G401 (cell line): ENCODE measurements at regions not wholly inside any gene's neighbourhood (a gene's known extent, or its start where the extent isn't known, plus 50 kb on each side); places are given as distances from the start of the nearest gene placed in this dataset.
A peak's percentile ranks its signal among the peaks of the same experiment; 100 is the strongest.
"Not testable (repeated sequence)": the region's sequence is repeated elsewhere in the genome, so short reads cannot be mapped to it uniquely, and the experiment has no call there.

Experiments used
- DNase-seq: peaks from one replicate; pipeline ENCODE4 v3.0.0-alpha.2; 2015; ENCODE audit warnings: low spot score
- in situ Hi-C: cut with HindIII; loops from 2 replicates; pipeline ENCODE4 v1.10.0; 2016; ENCODE audit warnings: low sequenced_read_pairs, mixed read lengths

DNA sequence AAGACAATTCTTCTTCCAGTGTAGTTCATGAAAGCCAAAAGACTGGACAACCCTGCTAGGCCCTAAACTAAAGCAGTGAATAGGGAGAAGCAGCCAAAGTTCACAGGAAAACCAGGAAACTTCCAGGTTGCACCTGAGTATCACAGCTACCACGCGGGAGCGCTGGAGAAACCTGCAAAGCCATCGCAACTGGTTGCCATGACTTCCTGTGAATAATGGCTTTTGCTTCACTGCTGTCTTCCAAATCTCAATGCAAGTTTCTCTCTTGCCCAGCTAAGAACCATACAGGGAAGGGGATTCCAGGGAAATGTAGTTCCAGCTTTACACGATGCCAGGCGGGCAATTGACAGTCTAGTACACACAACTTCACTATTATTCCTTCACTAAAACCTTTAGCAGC, 114.1 kb downstream of the GXYLT1 start:
- no peak for DNase-seq
- in situ Hi-C loops, result no loop called here

DNA sequence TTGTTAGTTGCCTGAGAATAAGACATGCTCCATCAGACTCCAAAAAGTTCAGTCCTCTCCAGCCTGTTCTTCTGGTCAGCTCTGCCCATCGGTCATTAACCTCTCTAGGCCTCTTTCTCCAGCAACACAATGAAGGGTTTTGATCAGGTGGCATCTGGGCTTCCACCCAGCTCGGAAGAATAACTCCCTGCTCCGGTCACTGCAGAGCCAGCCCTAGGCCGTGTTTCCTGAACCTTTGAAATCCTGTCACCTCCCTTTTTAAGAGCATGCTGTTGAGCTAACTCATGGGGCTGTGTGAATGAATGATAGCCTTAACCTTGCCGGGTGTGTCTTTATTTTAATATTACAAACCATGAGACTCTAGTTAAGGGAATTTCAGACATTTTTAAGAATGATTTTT, 117.1 kb downstream of the GXYLT1 start:
- DNase-seq, result no peak
- in situ Hi-C loops, result no loop called here

DNA sequence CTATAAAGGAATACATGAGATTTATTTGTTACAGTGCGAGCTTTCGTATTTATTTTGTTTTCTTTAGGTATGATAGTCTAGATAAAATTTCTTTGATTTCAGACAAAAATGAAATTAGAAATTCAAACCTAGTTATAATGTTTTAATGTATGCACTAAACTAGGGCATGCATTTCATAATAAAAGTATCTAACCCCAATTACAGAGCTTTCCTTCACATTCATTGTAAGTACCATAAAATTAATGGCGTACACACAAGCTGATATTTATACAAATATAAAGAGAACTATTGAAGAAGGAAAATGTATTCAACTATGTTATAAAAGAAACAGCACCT, 120.2 kb downstream of the GXYLT1 start:
- no peak for DNase-seq
- in situ Hi-C loops, result no loop called here

DNA sequence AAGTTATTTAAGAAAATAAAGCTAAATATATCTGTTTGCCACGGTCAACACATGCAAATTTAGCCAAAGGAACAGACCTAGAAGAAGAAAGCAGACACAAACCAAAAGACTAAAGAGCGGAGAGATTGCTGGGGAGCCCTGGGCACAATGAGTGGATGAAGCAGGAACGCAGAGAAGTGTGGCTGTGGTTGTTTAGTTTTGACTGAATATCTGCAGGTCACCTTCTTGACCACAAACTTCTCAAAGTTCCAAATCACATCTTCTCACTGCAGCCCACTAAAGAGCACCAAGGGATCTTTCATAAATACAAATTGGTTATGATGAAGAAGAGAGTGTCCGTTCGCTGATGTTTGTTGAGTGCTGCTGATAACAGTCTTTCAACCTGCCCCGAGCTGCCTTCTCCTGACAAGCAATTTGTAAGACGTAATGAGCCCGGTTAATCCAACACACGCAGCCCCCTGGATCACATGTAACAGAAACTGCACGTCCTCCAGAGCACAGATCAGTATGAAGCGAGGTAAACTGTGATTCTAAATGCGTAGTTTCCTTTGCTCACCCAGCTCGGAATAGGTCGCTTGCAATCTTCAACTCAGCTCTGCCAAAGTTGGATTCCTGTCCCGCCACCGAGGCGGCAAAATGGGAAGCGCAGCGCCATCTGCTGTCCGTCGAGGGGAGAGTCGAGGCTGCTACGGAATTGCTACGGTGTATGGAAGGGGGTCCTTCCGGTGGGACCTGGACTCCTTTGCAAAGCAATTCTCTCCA, 120.8 kb downstream of the GXYLT1 start:
- in situ Hi-C loops, result no loop called here

DNA sequence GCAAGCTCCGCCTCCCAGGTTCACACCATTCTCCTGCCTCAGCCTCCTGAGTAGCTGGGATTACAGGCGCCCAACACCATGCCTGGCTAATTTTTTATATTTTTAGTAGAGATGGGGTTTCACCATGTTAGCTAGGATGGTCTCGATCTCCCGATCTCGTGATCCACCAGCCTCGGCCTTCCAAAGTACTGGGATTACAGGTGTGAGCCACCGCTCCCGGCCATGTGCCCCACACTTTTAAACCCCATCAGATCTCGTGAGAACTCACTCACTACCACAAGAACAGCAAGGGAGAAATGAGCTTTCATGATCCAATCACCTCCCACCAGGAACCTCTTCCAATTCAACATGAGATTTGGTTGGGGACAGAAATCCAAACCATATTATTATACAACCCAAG, 122.7 kb downstream of the GXYLT1 start:
- in situ Hi-C loops, DNase-seq: not testable (repeated sequence)

More for the DNA sequence above, 120.8 kb downstream of the GXYLT1 start:
- peak; percentile 59 for DNase-seq

DNA sequence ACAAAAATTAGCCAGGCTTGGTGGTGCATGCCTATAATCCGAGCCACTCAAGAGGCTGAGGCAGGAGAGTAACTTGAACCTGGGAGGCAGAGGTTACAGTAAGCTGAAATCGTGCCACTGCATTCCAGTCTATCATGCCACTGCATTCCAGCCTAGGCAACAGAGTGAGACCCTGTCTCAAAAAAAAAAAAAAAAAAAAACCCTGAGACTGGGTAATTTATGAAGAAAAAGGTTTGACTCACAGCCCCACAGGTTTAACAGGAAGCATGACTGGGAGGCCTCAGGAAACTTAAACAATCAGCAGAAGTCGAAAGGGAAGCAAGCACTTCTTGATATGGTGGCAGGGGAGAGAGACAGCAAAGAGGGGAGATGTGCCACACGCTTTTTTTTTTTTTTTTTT, 123.2 kb downstream of the GXYLT1 start:
- in situ Hi-C loops, result no loop called here
- DNase-seq, result no peak

DNA sequence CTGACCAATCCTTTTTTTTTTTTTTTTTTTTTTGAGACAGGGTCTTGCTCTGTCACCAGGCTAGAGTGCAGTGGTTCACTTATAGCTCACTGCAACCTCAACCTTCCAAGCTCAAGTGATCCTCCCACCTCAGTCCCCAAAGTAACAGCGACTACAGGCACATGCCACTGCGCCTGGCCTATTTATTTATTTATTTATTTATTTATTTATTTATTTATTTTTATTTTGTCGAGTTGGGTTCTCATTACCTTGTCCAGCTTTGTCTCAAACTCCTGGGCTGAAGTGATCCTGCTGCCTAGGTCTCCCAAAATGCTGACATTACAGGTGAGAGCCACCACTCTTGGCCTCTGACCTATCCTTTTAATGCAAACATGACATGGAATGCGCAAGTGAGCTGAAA, 124.4 kb downstream of the GXYLT1 start:
- in situ Hi-C loops, result no loop called here
- no peak for DNase-seq

DNA sequence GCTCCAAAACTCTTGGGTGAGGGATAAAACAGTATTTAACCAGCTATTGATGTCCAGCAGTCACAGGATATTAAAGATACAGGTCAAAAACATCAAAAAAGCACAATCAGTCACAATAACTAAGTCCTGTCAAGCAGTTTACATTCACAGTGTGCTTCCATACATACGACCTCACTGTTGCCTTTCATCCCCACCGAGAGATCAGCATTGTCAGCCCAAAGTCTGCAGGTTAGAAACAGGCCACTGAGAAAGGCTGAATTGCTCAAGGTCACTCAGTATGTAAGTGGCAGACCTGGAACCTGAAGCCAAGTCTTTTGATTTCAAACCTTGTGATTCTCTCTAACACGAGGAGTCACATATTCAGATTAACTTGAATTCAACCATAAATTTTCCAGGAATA, 124.9 kb downstream of the GXYLT1 start:
- in situ Hi-C loops, result no loop called here
- no peak for DNase-seq

DNA sequence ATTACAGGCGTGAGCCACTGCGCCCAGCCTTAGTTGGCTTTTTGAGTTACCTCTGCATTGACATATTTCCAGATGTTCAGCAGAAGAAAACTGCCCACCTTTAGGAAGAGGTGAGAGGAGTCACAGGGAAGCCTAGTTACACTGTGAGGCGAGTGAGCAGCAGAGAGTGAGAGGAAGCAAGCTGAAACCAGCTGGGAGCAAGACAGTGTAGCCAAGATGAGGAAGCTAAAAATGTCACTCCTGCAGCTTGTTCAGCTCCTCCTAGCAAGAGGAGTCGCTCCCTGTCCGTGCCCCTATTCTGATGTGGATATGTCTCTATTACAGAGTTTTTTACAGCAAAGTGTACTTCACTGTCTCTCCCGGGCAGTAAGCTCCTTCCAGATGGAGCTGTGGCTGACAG, 127.6 kb downstream of the GXYLT1 start:
- in situ Hi-C loops, result no loop called here
- DNase-seq, result no peak

DNA sequence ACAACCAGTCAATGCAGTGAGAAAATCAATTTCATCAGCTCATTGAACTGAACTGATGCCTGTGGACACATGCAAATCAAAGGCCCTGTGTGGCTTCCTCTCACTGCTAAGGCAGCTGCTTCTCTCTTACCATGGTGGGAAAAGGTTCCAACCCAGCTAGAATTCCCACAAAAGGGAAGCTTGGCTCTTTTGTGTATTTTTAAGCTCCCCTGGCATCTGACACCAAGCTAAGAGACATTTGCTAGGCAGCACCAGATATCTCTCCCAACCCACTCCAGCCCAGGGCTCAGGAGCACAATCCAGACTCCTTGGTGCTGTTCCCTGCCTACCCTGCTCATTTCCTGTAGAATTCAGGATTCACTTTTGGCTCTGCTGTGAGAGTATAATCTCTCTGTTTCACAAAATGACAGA, 129.6 kb downstream of the GXYLT1 start:
- in situ Hi-C loops, result no loop called here
- DNase-seq, result no peak

DNA sequence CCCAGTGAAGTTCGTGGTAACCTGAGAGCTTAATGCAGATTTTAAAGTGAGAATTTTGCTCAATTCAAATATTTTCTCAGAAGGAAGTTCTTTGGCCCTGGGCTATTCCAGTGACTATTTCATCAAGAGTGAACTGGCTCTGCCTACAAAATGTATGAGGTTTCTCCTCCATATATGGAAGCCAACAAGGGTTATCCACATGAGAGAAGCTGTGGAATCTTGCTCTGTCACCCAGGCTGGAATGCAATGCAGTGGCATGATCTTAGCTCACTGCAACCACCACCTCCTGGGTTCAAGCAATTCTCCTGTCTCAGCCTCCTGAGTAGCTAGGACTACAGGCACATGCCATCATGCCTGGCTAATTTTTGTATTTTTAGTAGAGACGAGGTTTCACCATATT, 132.2 kb downstream of the GXYLT1 start:
- DNase-seq, in situ Hi-C loops: not testable (repeated sequence)

DNA sequence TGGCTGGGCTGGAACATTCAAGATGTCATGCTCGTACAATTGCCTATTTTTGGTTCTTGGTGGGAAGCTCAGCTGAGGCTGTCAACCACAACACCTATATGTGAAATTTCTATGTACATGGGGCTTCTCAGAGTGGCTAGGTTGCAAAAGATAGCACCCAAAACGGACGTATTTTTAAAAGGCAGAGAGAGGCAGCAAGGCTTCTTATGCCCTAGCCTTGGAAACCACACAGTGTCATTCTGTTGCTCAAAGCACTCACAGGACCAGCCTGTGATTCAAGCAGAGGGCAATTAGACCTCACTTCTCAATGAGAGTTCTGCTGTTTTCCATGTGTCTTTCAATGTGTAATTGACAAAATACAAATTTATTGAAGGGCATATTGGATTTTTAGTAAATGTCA, 134.0 kb downstream of the GXYLT1 start:
- in situ Hi-C loops, result no loop called here

DNA sequence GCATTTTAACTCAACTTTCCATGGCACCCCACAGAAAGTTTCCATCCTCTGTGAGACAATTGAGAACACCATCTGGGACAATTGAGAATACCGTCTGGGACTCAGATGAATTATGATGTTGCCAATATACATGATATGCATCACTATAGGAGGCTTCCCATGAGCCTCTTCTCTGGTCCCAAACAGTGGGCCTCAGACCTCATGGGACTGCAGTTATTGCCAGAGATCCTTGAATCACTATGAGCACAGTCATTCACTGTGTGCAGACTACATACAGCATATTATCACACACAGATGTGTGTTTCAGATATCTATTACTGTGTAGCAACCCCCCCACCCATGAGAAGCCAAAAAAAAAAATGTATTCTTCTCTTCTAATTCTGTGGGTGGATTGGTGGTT, 134.4 kb downstream of the GXYLT1 start:
- in situ Hi-C loops, result no loop called here
- DNase-seq, result no peak

More for the DNA sequence above, 134.0 kb downstream of the GXYLT1 start:
- DNase-seq, result no peak

DNA sequence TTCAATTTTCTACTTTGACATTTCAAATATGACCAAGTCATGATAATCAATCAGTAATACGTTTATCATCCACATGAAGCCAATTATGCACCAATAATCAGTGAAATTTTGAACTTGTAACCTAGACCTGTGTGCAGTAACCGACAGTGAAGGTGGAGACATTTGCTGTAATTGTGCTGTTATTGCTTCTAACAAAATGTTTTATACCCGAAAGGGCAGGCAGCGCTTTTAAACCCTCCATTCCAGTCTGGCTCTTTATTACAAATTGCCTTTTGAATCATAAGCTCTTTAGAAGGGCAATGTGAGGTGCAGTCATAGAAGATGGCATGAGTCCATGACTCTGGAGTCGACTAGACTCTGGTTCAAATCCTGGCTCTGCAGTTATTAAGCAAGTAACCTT, 135.7 kb downstream of the GXYLT1 start:
- in situ Hi-C loops, result no loop called here
- no peak for DNase-seq

DNA sequence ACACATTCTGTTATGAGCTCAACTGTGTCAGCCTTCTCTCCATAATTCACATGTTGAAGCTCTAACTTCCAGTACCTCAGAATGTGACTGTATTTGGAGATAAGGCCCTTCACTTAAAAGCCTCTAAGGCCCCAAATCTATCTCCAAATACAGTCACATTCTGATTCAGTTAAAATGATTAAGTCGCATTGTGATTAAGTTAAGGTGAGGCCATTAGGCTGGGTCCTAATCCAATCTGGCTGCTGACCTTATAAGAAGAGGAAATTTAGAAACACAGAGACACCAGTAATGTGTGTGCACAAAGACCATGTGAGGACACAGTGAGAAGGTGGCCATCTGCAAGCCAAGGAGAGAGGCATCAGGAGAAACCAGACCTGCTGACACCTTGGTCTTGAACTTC, 141.6 kb downstream of the GXYLT1 start:
- DNase-seq, result no peak
- in situ Hi-C loops, result no loop called here

DNA sequence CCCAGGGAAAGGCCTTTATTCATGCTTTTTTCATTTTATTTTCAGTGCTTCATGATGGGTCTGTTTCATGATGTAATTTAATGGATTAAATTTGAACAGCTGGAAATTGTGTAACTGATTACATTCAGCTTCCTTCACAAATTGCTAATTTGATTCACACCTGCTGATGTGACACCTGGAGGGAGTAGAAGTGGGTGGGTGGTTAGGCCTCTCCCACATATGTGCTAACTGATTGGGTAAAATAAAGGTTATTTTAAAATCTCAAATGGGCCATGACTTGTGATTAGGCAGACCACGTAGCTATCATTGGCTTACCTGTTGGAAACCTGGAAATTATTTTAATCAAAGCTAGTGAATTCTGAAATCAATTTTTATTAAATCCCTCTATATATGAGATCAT, 142.1 kb downstream of the GXYLT1 start:
- in situ Hi-C loops, result no loop called here
- no peak for DNase-seq

DNA sequence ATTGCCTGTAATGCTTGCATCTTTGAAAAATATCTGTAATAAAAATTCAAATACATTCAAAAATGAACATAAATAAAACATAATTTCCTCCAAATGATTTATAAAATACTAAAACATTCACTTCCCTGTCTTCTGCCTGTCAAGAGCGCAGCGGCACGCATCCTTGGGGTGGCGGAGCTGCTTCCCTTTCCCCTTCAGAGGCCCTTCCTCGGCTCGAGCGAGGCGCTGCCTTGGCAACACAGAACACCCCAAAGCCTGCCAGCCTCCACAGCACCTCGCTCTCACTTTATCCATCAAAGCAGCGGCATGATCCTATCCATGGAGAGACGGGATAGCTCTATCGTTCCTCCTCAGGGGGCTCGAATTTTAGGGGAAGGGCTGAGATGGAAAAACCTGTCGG, 146.2 kb downstream of the GXYLT1 start:
- DNase-seq, result no peak

DNA sequence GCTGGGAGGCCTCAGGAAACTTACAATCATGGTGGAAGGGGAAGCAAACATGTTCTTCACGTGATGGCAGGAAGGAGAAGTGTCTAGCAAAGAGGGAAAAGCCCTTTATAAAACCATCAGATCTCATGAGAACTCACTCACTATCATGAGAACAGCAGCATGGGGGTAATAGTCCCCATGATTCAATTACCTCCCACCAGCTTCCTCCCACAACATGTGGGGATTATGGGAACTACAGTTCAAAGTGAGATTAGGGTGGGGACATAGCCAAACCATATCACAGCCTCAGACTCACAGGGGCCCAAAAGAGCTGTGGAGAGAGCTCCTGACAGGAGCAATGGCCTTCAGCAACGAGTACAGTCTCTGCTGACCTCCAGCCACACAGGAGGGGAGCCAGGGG, 151.4 kb downstream of the GXYLT1 start:
- DNase-seq, result no peak
- in situ Hi-C loops, result no loop called here

More for the DNA sequence above, 146.2 kb downstream of the GXYLT1 start:
- in situ Hi-C loops, result no loop called here

DNA sequence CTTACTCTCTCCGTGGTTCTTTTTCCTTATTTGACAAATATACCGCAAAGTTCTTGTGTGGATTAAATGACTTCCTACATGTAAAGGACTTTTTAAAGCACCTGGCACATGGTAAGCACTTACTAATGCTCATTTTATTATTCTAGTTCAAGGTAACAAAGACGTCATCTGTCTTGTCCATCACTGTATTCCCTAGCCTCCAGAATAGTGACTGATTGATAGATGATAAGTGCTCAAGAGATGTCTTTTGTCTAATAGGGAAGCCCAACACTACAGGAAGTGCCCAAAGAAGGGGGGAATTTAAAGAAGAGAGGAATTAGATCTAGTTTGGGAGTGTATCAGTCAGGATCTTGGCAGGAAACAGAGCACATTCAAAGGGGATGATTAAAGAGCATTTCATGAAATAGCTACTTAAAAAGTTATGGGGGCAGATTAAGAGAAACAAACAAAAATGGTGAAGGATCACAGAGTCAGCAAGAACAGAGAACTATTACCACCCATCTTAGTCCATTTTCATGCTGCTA, 151.9 kb downstream of the GXYLT1 start:
- in situ Hi-C loops, result no loop called here
- DNase-seq, result no peak

DNA sequence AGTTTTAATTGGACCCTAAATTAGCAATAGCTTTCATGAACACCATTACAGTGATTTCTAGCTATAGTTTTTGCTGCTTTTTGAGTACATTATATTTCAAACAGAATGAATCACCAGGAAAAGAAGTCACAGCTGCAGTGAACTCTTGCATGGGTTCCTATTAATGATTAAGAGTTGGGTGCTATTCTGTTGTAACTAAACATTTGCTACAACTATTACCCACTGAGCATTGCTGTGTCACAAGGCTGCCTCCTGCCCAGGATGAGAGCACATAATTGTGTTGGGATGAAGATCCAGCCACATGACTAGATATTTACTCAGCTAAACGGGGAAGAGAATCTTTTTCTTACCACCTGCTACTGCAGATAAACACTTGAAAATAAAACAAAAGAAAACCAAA, 152.7 kb downstream of the GXYLT1 start:
- DNase-seq, result no peak
- in situ Hi-C loops, result no loop called here

DNA sequence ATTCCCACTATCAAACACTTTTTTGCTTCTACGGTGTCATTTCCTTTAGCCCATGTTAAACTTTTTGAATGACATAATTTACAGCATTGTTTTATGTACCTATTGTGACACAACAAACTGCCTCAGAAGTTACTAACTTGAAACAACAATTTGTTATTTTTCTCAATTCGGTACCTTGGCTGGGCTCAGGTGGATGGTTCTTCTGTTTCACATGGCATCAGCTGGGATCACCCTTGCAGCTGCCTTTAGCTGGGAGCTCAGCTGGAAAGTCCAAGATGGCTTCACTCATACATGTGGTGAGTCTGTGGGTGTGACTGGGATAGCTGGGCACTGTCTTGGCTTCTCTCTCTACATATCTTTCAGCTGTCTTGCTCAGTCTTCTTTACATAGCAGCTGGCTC, 156.0 kb downstream of the GXYLT1 start:
- in situ Hi-C loops, result no loop called here
- DNase-seq, result no peak
